GM18873 (cell line): ENCODE measurements at regions not wholly inside any gene's neighbourhood (a gene's known extent, or its start where the extent isn't known, plus 50 kb on each side); places are given as distances from the start of the nearest gene placed in this dataset.

Source experiments
- ATAC-seq: cut with Tn5 transposase; IDR thresholded peaks from one replicate; pipeline ENCODE4 v1.9.1; 2021; ENCODE audit warnings: mild to moderate bottlenecking, moderate library complexity, moderate number of reproducible peaks; ENCODE audit not compliant: unreplicated experiment, low FRiP score

DNA sequence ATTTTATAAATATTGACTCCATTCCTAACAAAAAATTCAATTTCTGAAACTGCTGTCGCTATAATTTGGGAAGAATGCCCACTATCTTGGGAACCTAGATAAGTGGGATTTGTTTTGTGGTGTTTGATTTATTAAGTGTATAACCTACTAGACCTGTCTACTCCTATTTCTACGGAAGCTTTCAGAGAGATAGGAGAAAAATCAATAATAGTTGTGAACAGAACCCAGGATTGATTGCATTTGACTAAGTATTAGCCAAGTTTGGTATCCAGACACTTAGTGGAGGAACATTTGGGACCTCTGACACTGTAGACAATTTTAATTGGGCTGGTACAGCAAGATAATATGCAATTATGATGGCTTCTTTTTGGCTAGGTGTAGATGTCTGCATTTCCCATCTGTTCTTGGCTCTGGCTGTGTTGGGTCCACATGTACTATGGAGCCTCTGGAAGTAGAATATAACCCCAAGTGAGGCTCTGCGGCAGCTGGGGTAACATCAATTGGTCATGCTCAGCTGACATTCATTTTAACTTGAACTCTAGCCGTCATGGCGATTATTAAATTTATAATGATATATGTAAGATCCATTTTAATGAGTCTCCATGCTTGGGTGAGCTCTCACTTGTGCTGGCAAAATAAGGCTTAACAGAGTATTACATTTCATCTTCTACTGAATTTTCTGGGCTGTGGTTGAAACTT is 111.5 kb upstream of the E2F8 start:
- no peak for ATAC-seq

DNA sequence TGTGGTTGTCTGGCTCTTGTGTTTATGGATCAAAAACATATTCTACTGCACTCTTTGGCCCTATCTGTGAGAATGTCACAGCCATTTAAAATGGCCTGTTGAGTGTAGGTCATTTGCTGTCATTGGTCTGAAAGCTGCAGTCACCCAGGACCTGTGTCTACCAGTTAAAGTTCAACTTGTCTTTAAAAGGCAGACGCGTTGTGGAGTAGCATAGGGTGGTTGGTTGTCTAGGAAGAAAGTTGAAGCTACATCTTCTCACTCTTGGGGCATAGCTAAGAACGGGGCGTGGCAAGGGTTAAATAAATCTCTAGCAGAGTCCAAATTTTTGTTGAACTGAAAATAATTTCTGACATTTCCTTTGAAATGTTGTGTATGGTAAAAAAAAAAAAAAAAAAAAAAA is 110.7 kb upstream of the E2F8 start:
- ATAC-seq: no peak

DNA sequence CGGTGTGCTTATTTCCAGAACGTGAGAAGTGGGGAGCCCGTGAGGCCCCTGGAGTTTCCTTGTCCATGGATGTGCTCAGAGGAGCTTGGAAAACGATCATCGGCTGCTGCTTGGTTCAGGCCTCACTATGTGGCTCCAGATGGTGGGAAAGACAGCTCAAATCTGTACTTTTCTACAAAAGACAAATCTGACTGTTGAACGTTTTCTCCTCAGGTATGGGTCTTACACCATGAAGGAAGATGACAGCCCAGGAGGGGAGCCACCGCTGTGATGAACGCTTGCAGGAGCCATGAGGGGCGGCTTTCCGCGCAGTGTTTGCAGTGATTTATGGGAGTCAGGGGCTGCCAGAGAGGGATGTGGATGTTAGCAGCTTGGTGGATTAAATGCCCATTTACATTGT is 109.4 kb upstream of the E2F8 start:
- no peak for ATAC-seq

DNA sequence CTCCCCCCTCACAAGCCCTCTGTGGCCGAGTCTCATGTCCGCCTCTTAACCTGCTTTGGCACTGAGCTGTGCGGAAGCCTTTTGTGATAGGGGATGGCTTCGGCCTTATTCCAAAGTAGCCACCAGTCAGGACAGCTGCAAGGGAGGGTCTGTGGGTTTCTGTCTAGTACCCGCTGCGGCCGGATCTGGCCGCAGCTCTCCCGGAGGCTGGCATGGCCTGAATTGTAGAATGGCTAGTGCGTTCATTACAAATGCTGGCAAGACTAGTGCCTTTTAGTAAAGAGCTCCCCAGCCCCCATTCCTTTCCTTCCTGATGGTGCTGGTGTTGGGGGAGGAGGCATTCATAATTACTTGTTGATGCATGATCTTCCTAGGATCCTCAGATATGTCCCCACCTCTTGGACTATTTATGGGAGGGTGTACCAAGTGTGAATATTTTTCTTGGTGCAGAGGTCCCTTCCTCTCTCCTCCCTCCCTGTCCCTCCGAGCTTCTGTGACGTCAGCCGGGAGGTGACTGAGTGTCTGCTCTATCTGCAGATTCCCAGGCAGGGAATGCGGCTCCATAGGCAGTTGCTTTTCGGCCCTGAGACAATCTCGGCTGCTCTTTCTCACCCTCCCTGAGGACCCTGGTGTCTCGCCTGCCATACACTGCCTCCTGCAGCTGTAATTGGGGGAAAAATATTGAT is 108.7 kb upstream of the E2F8 start:
- no peak for ATAC-seq

DNA sequence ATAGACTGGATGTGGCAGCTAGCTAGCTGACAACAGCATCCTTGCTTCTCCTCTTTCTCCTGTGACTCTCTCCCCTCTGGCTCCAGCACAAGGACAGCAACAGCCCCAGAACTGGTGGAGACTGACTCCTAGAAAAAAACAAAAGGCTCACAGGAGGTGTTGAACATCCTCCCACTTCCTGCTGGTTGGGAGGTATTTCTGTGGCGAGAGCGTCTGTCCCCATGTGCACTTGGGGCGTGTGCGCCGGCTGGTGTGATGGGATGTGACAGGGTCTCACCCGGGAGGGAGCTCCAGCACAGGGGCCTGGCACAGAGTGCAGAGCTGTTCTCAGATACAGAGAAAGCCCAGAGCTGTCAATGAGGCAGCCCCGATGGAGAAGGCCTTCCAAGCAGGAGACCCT is 107.2 kb upstream of the E2F8 start:
- ATAC-seq: no peak

DNA sequence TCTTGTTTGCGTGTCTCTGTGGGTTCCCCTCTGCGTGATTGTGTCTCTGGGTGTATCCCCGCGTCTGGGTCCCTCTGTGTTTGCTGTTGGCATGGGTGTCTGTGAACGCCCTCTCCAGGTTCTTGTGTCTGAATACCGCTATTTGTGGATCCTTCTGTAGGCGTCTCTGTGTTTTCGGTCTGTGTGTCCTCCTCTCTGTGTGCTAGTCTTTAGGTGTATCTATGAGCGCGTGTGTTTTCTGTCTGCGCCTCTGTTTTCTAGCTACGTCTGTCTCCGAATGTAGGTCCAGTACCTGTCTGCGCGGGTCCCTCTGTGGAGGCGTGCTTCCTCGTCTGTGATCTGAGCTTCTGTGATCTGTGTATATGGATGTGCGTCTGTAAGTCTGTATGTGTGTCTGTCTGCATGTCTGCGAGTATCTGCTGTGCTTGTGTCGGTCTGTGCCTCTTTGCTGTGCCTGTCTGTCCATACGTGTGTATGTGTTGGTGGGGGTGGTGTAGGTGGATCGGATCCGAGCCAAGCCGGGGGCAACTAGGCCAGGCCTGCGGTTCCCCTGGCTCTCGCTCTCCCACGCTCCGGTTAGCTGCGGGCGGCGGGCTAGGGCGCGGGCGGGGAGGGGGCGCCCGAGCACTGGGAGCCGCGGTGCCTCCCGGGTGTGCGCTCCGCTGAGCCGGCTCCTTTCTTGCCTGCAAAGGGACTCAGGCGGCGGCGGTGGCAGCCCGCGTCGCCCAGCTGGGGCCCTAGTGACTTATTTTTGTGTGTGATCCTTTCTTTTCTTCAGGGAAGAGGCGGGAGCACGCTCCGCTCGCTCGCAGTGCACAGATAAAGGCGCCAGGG is 105.3 kb upstream of the E2F8 start:
- ATAC-seq: no peak

DNA sequence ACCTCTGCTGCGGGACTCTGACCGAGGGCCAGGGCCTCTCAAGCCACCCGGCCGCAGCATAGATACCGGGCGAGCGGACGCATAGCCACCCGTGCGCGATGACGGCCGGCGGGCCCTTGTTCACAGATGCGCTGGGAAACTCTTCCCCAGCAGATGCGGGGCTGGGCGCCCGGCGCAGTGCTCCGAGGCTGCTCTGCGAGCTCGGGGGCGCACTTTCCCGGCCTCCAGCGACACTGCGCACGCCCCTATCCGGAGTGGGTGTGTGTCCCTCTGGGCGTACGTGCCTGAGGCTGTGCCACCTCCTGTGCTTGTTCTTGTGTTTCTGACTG is 104.7 kb upstream of the E2F8 start:
- no peak for ATAC-seq

DNA sequence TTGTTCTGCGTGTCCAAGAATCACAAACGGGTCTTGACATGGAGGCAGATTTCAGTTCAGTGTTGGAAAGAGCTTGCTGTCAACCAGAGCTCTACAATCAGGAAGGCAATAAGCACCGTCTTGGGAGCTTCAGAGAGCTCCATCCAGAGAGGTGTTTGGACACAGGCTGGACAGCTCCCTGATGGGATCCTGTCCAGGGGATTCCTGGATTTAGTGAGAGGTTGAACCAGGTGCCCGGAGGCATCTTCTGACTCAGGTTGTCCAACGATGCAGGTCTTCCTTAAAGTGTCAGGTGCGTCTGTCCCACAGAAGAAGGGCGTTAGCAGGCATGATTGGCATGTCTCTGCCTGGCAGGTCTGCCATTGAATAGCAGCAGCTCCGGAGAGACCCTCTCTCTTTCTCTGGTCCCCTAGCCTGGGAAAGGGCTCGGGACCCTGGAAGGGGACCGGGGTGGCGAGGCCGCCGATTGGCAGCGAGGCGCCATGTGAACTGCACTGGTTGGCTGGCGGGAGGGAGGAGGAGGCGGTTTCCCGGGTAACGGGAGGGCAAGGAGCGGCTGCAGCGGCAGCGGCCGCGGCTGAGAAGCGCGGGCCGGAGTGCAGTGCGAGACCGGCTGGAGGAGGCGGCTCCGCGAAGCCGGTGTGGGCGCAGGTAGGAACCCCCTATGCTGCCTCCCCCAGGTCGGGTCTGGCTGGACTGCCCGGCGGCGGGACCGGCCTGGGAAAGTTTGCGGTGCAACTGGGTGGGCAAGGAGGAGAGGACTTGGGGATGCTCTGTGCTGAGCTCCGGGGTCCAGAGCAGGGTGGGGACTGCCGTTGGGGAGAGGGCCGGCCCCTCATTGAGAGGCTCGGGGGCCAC is 104.1 kb upstream of the E2F8 start:
- no peak for ATAC-seq

DNA sequence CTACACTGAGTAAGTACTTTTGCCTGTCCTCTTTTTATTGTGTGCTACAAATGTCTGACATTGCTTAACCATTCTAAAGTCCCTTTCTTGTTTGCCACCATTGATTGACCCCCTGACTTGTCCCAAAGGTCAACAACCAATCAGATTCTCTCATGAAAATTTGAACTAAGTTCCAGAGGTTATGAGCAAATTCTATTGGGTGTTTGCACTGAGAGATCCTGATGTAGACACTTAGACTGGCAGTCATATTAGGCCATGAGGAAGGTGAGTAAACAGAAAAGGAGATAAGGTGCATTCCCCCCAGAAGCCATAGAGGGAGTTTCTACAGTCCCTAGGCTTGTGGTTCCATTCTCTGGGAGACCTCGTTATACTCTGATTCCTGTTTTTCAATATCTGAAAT is 101.3 kb upstream of the E2F8 start:
- ATAC-seq: no peak

DNA sequence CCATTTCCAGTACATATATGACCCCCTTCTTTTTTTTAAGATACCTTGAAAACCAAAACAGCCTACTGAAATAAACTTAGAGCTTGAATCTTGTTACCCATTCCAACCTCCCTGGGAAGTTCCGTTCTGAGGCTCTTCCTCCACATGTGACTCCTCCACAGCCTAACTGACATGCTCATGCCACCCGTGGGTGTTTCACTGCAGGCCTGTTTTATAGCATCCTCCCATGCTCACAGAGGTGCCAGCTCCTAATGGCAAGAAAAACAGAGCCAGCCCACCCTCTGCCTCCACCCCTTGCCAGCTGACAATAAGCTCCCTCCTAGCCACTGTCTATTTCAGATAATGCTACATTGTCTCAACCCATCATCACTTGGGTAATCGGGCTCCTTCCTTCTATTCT is 97.6 kb upstream of the E2F8 start:
- no peak for ATAC-seq

DNA sequence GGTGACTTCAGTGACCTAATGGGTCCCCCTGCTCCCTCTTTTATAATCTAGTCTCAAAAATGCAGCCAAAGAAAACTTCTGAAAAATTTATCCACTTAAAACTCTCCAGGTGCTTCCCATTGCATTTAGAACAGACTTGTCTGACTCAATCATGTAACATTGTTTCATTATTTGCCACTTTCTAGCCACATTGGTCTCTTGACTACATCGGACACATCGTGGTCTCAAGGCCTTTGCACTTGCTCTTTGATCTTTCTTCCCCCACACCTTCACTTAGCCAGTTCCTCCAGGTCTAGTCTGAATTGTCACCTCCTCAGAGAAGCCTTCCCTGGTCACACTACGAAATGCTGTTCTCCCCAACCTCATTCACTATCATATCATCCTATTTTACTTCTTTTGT is 97.0 kb upstream of the E2F8 start:
- ATAC-seq: no peak

DNA sequence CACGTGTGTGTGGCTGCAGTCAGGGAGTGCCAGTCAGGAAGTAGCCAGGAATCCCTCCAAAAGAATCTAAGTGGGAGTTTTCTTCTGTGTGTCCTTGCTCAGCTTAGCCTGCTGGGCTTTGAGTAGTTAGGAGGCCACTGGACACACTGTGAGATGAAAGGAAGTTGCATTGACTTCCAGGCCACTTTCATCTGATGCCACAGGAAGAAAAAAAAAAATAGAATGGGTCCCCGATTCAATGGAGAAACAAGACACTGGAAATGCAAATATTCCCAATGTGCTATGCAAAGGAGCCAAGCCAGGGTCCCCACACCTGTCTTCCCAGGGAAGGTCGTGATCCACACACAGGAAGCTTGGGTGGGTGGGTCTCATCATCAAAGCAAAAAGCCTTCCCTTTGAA is 95.6 kb upstream of the E2F8 start:
- no peak for ATAC-seq

DNA sequence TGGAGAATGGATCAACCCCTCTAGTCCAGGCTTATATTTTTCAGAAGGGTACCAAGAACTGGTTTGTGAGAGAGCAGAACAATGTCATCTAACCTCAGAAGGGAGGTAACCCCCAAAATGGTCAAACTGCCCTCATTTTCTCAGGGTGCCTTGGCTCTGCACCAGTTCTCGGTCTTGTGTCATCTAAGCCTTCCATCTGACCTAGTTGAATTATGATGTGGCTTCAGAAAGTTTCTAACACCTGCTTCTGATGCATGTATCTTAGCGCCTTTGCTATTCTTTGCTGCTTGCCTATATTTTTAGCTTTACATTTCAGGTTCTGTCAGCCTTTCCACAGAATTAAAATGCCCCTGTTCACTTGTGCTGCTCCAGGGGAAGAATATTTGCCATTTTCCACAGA is 91.7 kb upstream of the E2F8 start:
- ATAC-seq: no peak

DNA sequence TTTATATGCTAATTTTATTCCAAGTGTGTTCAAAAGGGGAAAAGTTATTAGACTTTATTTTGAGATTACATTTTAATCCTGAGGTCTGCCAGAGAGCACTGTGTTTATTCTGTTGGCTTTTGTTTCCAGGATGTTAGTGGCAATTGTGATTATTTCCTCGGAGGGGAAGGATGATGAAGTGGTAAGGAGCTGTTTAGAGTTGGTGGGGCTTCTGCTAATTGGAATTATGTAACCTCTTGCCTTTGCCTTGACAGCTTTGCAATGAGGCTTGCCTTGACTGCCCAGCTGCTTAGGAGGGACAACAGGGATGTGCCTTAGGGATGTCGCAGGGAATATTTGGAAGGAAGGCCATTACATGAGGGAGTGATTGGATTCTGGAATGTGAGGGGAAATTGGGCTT is 89.7 kb upstream of the E2F8 start:
- no peak for ATAC-seq

DNA sequence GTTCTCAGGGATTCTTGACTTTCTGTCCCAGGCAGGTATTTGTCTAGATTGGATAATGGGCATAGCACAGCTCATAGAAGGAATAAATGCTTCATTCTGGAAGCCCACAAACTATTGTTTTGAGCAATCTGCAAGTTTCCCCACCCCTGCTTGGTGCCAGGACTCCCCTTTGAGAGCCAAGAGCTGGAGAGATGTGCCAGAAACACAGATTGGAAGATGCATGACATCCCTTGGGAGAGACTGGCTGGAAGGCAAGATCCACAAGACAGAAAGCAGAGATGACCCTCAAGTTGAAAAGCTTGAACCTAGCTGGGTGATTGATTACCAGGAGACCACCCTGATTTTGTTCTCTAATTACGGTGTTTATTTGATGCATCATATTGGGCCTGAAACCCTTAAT is 89.2 kb upstream of the E2F8 start:
- no peak for ATAC-seq

DNA sequence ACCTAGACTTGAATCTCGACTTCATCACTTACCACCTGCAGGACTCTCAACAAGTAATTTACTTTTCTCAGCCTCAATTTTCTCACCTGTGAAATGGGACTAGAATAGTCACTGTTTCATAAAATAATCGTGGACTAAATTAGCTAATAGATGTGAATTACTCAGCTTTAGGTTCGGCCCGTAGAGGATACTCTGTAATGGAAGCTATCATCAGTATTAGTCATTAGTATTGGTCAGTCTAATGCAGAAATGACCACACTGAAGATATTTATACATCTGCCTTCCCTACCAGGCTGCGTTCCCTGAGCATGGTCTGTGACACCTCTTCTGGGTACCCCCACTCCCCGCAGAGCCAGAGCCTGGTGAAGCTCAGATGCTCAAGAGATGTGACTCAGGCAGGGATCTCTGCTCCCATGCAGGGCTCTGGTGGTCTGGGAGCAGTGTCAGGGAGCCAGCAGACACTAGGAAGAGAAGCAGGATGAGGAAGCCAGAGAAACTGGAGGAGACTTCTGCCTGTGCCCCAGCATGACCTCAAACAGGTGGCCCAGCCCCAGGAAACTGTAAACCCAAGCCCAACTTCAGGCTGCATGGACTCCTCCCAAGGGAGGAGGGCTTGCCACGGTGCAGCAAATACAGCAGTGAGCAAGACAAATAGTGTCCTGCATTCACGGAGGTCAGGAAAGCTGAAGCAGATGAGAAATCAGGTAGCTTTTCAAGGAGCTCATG is 88.0 kb upstream of the E2F8 start:
- ATAC-seq: no peak

DNA sequence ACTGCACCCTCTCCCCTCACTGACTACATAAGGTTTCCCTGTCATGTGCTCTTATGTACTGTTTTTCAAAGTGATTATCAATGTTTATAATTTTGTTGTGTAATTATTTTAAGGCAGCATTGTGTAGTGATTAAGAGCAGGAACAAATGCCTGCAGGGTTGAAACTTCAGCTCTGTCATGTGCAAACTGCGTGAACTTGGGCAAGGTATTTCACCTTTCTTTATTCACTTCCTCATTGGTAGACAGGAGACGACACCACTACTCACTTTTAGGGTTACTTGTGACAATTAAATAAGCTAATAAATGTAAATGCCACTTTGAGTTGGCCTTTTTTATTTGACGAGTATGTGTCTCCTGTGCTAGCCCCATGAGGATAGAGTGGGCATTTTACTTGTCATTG is 86.5 kb upstream of the E2F8 start:
- ATAC-seq: no peak

DNA sequence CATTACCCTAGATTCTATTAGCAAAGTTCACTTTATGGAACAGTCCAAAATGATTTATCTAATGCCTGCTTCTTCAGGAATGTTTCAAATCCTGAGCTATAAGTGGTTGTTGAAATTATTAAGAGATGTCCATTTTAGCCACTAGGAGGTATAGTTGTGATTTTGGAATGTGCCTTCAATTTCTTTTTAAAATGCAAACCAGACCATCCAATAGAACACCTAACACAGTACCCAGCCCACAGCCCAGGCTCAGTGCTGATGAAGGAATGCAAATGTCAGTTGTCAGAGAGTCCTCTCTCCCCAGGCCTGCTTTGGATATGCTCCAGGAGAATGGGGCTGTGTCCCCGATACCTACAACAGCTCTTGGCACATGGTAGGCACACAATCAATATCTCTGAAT is 85.8 kb upstream of the E2F8 start:
- ATAC-seq: no peak

DNA sequence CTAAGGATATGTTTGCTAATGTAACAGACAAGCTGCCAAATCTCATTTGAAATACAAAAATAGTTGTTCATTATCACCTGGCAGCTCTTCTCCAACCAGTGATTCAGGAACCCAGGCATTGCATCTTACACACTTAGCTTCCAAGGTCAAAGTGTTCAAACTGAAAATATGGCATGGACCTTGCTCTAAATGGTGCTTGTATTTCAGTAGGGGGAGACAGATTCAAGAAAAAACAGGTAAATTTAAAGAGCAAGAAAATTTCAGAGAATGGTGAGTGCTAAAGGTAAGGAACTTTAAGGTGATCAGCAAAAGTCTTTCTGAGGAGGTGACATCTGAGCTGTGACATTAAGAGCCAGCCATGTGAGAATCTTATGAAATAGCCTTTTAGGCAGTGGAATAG is 82.8 kb upstream of the E2F8 start:
- ATAC-seq: no peak

DNA sequence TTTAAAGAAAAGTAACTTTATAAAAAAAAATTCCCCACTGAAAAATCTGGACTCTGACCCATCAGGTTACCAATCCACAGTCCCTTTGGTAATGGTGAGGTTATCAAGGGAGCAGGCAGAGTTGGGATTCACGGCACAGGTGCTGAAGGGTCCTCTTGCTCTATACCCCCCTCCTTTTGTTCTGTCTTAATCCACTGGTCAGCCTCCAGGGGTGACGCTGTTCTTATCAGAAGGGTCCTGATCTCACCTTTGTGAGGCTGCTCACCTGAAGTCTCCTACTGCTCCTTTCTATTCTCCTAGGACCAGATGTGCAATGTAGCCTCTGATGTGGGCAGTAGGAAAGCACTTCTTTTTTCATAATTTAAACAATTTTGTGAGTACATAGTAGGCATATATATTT is 80.6 kb upstream of the E2F8 start:
- ATAC-seq: no peak
